Stimulated activated CD8-positive, alpha-beta memory T cell treated with anti-CD3 and anti-CD28 coated beads, Interleukin-12 subunit alpha, Interleukin-12 subunit beta, amount 100 ng/mL, for 4 hours (primary cell): ENCODE measurements at regions not wholly inside any gene's neighbourhood (a gene's known extent, or its start where the extent isn't known, plus 50 kb on each side); places are given as distances from the start of the nearest gene placed in this dataset.

Experiments
- DNase-seq: peaks from one replicate; pipeline ENCODE4 v3.0.0-alpha.2; 2020; ENCODE audit warnings: low read depth

DNA sequence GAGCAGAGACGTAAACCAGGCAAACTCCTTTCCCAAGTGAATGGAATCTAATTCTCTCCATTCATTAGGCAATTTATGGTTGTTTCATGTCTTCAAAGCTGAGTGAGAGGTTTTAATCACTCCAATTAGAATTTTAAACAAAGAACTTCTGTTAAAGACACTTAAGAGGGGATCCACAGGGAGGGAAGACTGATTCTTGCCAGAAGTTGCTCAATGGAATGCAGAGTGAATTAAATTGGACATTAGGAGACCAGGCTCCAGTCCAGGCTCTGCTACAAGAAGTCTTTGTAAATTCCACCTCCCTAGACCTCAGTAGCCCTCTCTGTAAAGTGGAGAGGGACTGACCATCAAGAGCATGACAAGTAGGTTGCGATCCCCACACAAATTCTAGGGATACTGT is 130.7 kb upstream of the TMEM72 start:
- no peak for DNase-seq

DNA sequence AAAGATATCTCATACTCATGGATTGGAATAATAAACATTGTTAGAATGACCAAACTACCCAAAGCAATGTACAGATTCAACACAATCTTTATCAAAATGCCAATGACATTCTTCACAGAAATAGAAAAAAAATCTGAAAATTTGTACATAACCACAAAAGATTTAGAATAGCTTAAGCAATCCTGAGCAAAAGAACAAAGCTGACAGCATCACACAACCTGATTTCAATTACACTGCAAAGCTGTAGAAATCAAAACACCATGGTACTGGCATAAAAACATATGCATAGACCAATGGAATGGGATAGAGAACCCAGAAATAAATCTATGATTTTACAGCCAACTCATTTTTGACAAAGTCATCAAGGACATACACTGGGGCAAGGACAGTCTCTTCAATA is 130.0 kb upstream of the TMEM72 start:
- no peak for DNase-seq

DNA sequence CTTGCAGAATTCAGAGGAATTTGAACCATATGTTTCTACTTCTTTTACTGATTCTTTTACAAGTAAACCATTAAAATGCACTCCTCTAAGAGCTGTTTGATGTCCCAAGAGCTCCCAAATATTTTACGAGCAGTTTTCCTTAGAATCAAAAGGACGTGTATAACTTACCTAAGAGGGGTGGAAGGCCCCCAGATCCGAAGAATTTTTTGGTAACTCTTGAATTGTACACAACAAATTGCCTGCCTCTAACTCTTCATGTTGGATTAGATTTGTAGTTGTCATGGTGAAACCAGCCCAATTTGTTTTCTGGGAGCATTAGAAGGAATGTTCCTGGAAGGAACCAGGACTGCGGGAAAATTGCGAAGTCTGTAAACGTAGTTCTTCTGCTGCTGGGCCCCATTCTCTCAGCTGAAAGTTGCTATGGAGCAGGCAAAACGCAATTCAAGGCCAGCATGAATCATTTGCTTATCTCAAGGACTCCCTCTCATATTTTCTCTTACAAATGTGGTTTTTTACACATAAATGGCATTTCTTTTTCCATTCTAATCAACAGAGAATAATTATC is 124.8 kb upstream of the TMEM72 start:
- DNase-seq, result no peak

DNA sequence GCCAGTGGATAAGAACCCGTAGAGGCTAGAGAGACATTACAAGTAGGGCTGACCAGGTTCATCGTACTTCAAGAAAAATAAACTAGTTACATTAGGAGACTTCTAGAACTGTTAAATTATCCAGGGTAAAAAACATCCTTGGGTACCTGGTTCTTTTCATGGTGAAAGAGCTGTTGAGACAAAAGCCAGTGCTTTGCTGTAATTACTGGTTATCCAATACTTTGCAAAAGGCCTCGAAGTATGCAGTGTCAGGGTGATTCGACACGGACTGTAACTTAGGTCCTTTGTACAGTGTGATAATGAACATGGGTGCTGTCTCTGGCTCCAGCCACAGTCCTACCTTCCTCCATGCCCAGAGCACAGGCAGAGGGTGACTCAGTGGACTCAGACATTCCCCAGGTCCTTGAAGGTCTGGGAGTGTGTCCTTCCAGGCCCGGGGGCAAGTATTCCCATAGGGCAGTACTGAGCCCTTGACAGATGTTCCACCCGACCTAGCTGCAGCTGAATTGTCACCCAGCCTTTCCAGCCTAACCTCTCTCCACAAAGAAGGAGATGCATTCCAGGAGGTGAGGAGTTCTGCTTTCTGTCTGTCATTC is 123.6 kb upstream of the TMEM72 start:
- DNase-seq, result no peak

DNA sequence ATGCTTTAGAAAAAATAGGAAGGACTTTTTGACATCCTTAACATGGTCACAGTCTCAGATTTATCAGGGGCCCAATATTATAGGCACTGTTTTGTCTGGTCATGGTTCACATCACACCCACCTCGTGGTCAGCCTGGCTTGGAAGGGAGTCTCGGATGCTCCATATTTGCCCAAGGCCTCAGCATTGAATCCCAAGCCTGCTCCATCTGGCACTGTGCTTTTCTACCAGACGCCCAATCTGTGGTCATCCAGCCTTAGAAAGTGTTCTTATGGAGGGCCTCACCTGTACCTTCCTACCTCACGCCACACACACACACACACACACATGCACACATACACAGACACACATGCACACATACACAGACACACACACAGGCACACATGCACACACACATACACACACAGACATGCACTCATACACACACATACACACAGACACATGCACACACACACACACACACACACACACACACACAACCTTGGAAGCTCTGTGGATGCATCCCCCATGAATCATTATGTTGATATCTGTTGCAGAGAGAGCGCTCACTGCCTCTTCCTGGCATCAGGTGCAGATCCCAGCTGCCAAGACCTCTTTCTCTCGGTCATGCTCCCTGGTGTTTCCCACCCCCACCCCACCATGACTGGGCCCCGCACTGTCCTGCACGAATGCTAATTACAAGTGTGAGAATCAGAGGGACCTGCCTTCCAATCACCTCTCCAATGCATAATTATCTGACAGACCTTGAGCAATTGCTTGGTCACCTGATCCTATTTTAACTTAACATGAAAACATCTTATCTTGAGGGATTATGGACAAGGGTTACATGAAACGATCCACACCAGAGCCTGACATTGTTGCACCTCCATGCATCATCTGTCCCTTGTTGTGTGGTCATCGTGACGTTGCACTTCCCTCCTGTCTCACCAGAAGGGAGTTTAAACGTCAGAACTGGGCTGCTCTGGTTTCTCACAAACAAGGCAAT is 122.7 kb upstream of the TMEM72 start:
- no peak for DNase-seq

DNA sequence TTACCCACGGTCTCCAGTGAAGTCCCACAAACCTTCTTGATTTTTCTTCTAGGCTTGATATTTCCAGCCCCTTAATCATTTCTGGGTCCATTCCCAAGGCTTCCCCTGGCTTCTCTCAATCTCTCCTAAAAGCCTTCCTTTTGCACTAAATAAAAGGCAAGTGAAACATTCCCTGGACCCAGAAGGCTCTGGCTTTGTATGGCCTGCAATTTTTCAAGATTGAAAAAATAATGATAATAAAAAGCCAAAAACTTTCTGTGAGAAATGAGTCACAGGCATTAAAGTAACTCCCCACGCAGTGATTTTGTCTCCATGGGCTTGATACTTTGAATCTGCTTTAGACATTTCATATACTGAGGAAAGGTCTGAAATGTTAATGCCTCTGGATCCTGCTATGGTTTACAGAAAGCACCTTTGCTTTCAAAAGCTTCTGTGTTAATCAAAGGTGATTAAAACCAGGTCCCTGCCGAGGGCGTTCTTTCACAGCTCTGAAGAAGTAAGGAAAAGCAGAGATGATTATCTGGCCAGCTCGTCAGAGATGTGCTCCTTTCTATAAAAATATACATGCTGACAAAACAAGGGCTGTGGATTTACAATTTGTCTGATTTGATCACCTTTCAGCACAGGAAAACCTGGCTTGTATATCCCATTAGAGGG is 118.9 kb upstream of the TMEM72 start:
- no peak for DNase-seq

DNA sequence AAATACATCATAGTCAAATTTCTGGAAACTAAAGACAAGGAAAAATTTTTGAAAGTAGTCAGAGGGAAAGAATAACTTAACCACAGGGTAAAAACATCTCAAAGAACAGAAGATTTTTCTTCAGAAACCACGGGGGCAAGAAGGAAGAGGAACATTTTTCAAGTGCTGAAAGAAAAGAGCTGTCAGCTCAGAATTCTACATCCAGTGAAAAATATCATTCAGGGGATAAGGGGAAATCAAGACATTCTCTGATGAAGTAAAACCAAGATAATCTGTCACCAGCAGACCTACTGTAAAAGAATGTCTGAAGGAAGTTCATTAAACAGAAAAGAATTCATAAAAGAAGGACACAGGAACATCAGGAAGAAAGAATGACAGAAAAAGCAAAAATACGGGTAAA is 111.2 kb upstream of the TMEM72 start:
- DNase-seq, result no peak

DNA sequence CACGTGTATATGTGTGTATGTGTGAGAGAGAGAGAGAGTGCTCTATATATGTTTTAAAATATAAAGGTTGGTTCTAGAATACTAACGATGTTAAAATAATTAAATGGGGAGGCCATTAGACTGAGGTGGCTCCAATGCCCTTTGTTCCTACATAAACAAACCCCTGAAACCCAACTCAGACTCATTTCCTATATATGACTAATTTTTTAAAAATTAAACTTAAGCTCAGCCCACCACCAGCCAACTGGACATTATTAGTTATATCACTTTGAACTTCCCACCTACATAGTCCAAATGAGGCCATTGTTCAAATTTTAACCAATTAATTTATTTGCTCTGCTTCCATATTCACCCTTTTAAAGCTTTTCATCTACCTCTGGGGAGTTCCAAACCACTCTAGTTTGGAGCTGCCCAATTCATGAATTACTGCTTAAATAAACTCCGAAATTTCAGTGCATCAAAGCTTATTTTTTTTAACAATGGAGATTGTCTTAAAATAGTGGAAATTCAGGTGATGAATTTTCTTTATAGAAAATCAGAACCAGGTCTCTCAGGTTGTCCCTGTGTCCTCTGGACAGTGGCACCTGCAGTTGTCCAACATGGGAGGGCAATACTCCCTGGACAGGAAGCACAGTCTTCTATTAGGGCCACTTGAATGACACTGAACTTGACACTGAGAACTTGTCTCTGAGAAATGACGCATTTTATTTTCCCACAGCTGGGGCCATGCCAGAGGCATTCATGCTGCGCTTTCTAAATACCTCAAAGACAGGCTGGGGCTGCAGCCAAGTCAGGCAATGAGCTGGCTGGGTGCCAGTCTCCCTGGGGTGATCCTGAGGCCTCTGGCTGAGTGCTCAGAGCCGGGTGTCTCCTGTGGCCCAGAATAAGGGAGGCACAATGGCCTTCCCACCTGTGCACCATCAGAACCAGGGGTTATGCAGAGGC is 109.5 kb upstream of the TMEM72 start:
- DNase-seq, result no peak

DNA sequence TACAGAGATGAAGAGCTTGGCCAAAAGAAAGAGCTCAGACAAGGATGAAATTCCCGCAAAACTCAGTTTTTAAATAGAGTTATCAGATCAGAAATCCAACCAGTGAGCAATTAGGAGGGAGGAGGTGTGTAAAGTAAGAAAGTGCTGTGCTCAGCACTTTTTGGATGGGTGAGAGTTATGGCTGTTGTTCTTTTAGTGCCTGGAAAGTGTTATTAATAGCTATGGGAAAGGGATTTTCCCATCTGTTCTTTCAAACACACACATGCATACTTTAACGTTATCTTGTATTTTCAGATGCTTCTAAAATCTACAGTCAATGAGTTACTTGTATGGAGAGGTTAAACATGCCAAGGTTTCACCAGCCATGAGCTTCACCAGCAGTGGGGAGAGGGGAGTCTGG is 107.3 kb upstream of the TMEM72 start:
- DNase-seq, result no peak

DNA sequence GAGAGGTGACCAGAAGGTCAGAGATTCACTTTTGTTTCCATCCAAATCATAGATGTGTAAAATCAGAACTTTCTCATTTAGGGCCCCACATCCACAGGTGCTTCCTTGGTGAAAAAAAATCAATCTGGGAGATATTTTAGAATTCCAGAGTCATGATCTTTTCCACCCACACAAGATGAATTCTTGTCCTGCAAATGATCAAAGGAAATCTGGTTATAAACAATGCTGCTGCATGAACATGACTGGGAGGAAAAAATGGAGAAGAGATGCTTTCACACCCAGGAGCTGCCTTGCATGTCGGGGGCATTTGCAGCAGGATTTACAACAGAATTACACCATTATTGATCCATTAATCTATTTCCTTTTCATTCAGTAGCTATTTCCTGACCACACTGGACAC is 106.5 kb upstream of the TMEM72 start:
- no peak for DNase-seq

DNA sequence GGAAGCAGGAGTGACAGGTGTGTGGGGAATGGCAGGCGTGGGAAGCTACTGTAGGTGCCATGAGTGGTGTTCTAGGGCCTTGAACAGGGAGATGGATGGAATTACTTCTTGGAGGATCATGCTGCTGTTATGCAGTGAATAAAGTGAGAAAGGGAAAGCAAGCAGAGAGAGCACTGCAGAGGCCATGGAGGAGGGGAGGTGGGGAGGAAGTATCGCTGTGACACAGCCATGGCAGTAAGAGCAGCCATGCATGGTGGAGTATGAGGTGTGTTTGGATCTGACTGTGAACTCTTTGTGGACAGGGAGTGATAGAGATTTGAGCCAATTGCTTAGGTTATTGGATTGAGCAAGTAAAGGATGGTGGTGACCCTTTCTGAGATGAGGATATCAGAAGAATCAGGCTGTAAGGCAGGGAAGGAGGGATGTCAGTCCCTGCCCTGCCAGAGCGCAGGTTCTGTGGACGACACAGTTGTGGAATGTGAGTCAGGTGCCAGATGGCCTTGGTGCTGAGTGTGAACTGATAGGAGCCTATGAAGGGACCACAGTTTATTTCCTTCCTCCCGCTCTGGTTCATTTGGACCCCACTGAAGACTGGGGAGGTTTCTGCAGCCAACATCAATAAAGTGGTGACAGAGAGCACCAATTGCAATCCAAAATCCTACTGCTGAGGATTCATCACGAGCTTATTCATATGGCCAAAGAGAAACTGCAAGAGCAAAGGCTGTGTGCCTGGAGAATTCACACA is 105.5 kb upstream of the TMEM72 start:
- DNase-seq, result no peak

DNA sequence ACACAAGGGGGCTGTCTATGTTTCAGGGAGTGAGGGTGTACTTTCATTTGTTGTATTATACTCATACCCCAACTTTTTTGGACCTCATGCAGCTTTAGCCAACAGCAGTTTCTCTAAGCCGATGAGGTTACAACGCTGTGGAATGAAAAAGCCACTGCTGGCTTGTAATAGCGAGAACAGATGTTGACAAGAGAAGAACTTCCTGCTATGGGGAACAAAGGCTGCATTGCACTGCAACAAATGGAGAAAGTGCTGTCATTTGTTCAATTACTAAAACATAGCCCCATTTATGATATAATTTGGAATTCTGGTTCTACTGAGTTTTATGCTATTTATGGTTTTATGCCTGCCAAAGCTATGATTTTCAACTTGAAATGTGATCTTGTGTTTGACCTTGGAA is 104.2 kb upstream of the TMEM72 start:
- DNase-seq, result no peak

DNA sequence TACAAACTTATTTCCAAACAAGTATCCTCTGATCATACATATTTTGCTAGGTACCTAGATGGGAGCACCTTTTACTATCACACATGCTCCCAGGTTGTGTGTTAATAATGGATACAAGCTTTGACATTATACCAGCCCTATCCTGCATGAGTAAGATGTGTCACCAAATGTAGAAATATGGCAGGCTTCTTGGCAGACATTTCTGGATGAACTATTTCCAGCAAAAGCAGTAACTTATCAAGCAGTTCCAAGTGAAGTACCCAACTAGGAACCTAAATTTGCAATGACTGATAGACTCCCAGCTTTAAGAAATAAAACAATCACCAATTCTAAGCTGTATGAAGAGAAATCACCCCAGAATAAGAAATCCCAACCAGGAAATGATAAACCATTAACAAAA is 103.7 kb upstream of the TMEM72 start:
- no peak for DNase-seq

DNA sequence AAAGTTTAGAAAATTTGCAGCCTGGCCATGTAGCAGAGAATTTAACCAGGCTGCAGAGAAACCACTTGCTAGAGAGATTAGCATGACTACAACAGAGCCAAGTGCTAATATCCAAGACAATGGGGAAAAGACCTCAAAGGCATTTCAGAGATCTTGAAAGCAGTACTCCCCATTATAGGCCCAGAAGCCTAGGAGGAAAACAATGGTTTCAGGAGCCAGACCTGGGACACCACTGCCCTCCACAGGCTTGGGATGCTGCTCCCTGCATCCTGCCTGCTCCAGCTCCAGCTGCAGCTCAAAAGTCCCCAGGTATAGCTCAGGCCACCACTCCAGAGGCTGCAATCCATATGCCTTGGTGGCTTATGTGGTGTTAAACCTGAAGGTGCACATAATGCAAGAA is 101.5 kb upstream of the TMEM72 start:
- DNase-seq, result no peak

DNA sequence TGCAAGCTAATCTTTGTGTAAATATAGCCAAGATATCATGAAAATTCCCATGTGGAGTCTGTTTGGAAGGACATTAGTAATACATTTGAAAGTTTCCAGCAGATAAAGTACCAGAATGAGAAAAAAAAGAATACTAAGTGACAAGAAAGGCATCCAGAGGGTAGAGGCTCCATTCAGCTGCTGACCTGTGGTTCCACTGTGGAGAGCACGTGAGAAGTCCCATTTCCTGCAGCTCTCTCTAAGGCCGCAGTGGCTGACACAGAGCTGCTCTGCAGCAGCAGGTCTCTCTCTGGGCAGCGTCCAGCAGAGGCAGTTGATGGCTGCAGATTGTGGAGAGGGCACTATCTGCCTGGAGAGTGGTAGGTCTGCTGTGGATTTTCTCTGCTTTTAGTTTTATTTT is 100.1 kb upstream of the TMEM72 start:
- DNase-seq, result no peak

DNA sequence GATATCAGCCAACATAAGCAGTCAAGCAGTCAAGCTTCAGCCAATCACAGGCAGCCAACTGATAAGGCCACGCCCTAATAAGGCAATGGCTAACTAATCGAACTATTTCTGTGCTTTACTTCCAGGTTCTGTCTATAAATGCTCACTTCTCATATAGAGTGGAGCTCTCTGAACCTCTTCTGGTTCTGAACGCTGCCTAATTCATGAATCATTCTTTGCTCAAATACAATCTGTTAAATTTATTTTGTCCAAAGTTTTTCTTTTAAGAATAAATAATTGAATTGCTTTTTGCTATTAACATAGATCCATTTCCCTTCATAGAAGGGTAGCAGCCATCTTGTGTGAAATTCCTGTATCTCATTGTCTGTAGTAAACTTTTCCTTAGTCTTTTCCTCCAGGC is 97.9 kb upstream of the TMEM72 start:
- no peak for DNase-seq

DNA sequence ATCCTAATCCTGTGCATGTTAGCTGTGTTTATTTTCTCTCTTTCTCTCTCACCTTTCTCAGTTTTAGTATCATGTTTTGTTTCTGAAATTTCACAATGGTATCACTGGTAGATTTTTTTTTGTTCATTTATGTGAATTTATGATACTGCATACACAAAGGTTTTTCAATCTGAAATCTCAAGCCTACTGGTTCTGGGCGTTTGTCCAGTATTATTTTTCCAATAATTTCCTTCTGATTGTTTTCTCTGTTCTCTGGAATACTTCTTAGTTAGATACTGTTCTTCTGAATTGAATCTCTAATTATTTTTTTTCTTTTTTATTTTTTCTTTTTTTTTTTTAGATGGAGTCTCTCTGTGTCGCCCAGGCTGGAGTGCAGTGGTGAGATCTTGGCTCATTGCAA is 96.2 kb upstream of the TMEM72 start:
- DNase-seq, result no peak

DNA sequence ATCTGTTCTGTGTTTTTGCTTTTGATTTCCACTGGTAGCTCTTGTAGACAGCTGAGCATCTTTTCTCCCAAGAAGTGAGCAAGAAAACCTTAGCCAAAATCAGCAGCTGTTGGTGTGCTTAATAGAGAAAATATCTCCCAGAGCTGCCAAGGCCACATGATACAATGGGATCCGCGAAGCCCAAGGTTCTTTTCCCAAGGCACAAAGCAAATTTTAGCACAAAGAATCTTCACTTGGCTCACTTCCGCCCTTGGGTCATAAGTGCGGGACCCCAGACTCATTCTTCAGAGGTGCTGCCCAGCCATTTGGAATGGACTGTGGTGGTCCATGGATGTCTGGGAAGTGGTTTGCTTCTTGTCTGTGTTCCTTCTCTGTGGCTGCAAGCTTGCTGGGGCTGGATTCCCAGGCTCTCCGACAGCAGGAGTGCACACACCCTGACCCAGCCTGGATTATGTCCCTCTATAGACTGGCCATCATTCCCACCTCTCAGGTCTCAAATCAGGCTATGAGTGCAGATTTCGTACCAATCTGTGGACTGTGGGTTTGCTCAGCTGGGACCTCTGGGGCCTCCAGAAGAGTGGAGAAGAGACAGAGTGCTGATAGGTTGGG is 93.0 kb upstream of the TMEM72 start:
- no peak for DNase-seq

DNA sequence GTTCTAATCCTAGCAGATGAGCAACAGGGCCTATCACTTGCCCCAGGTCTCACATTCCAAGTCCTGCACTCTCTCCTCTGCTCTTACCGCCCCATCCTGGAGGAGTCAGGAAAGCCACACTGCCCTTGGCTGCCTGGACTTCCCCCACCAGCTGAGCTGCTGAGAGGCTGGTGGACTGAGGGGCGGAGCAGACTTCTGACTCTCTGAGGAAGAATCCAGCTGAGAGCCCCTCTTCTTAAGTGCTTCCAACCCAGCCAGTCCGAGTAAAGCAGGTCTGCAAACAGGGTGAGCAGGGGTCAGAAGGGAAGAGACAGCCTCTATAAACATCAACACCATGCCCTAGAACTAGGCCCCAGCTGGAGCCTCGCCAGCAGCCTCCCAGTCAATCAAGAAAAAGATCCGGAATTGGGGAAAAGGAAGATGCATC is 92.4 kb upstream of the TMEM72 start:
- DNase-seq, result no peak

DNA sequence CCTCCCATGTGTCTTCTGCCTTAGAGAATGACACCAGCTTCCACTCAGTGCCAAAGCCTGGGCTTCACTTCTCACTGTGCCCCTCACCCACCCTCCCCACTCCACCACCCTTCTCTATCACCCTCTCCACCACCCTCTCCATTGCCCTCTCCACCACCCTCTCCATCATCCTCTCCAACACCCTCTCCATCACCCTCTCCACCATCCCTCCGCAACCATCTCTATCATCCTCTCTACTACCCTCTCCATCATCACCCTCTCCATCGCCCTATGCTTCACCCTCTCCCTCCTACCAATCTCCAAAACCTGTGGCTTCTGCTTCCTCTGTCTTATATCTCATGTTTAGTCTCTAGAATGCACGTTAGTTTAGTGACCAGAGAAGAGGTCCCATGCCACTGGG is 91.0 kb upstream of the TMEM72 start:
- no peak for DNase-seq

DNA sequence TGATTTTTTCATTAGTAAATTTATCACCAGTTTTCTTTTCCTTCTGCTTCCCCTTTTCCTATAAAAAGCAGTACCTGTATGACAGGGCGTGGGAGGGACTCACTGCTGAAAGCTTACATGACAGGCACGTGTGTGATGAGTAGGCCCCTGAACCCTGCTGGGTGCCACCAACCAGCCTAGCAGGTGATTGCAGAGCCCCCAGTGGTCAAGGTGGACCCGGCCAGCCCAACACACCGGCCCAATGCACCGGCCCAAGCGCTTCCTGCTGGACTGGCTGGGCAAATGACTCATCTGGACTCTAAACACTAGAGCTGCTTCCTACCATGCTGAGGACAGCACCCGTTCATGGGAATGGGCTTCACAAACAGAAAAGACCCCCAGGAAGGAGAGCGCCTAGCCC is 89.8 kb upstream of the TMEM72 start:
- DNase-seq, result no peak
